ENCODE measurements at regions not wholly inside any gene's neighbourhood (a gene's known extent, or its start where the extent isn't known, plus 50 kb on each side); places are given as distances from the start of the nearest gene placed in this dataset.
"Not testable (repeated sequence)": the region's sequence is repeated elsewhere in the genome, so short reads cannot be mapped to it uniquely, and the experiment has no call there.

DNA sequence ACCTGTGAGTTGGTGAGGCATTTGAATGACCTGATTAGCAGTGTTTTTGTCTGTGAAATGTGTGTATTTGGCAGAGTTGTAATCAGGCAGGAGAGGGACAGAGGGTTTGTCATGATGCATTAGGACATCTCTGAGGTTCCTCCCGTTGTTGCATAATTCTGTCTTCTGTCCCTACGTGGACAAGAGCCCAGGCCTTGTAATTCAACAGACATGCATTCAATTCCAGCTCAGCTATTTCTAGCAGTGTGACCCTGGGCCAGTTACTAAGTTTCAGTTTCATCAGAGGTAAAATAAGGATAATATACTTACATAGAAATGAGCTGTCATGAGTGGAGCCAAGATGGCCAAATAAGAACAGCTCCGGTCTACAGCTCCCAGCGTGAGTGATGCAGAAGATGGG is 208.6 kb downstream of the SLC38A4 start:
- DNase-seq = no peak

DNA sequence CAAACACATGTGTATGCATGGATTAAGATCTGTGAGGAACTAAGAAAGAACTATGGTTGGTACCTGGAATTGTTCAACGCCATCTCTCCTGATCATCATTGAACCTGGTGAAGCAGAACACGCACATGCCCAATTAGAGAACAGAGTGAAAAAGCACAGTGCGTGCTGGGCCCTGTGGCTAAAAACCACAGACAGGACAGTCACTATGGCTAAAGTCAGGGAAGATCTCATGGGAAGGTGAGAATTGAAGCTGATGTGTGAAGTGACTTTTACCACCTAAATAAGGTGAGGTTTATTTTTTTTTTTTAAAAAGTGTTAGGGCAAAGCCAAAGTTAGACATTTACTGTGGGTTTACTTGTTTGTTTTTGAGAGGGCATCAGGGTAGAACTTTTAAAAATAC is 215.0 kb downstream of the SLC38A4 start:
- DNase-seq = no peak

DNA sequence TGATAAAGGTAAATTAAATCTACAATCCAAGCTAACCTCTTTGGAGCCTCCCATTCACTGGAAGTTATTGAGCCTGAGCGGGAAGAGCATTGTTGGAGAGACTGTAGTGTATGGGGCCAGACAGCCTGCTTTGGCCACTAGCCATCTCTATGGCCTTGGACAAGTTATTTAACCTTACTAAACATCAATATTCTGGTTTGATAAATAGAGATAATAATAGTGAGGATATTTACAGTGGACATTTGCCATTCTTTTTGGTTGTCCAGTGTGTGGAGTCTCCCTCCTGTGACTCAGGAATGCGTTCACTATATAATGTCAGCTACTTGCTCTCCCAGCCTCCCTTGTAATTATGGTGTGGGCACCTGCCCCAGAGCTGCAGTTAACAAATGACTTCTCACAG is 216.1 kb downstream of the SLC38A4 start:
- DNase-seq = no peak

DNA sequence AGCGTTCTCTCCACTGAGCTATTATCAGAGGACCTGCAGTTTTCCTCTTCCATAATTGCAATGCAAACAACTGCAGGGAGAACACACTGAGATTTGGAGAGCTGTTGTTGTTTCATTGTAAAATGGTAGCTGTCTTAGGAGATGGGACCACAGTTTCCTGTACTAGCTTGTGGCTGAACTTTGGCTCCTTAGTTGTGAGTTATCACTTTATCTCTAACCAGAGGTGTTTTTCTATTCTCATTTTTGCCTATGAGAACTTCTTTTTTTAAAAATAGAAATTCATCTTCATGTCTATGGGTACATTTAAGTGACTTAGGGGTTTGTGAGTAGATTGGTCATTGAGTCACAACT is 216.5 kb downstream of the SLC38A4 start:
- no peak for DNase-seq

DNA sequence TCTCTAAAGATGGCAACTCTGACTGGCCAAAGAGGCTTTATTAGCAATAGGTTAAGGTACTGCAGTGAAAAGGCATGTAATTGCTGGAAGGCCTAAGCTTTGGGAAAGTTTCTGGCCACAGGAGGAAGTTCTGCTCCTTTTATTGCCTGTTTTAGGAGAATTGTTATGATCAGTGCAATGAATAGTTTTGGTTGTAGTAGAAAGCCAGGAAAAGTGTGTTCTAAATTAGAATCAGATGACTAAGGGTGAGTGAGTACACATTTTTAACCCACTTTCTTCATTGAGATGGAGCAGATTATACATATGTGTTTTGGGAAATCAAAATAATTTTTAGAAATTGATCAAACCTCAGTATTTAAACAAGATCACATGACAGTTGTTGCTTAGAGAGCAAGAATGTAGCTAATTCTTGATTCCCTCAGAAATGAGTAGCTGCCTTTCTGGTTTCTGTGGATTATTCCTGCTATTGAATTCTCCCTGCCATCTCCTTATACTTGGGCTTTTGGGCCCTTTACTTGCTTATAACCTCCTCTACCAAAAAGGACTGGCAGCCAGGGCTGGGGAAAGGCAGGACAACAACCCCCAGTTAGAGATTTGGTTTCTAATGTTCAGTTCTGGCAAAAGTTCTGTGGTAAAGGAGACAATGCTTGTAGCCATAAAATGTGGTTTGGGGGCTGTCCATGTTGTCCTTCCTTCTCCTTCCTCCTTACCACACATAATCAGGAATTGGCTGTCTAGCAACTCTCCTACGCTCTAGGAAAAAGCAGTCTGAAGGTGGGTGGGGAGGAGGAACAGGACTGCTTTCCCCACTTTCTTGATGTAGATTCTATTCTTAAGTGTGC is 217.1 kb downstream of the SLC38A4 start:
- DNase-seq = no peak

GRCh38 chr12:46604684-46605083 is 221.1 kb downstream of the SLC38A4 start:
- no peak for DNase-seq

DNA sequence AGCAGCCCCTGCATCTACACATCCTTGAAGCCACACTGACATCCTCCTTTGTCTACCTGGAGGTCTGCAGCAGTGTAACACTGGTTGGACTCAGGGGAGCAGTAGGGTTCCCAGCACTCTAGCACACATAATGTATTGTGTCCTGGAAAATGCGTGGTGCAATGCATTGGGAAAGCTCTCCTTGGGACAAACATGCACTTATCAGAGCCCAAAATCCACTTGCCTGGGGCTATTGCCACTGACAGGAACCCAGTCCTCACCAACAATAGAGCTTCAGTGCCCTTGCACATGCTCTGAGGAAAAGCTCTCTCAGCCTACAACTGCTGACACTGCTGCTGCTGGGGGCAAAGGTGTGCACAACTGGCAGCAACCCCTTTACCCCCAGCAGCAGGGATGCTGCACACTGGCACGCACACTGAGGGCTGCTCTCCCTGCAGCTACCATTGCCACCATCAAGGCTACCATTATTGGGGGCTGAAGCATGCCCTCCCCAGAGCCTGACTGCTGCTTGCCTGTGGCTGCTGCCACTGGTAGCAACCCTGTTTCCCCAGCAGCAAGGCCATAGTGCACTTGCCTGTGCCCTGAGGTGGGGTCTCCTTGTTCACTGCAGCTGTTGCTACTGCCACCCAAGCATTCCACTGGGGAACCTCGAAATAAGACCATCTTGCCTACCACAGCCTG is 221.9 kb downstream of the SLC38A4 start:
- DNase-seq = no peak

DNA sequence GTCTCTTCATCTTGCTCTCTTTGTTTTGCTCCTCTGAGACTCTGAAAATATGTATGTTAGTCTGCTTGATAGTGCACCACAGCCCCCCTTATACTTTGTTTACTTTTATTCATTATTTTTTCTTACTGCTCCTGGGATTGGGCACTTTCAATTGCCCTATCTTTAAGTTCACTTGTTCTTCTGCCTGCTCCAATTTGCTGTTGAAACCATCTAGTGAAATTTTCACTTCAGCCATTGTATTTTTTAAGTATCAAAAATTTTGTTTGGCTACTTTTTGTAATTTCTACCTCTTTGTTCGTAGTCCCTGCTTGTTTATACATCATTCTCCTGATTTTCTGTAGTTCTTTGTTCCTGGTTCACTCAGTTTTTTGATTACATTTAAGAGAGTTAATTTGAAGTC is 223.3 kb downstream of the SLC38A4 start:
- DNase-seq = no peak

DNA sequence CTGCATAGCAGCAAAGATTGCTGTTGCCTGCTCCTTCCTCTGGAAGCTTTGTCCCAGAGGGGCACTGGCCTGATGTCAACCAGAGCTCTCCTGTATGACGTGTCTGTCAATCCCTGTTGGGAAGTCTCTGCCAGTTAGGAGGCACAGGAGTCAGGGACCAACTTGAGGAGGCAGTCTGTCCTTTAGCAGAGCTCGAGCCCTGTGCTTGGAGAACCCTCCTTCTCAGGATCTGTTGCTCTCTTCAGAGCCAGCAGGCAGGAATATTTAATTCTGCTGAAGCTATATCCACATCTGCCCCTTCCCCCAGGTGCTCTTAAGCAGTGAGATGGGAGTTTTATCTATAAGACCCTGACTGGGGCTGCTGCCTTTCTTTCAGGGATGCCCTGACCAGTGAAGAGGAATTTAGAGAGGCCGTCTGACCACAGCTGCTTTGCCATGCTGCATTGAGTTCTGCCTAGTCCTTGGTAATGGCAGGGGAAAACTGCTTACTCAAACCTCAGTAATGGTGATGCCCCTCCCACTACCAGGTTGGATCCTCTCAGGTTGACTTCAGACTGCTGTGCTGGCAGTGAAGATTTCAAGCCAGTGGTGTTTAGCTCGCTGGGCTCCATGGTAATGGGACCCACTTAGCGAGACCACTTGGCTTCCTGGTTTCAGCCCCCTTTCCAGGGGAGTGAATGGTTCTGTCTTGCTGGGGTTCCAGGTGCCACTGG is 218.6 kb upstream of the SLC38A2 start:
- no peak for DNase-seq

DNA sequence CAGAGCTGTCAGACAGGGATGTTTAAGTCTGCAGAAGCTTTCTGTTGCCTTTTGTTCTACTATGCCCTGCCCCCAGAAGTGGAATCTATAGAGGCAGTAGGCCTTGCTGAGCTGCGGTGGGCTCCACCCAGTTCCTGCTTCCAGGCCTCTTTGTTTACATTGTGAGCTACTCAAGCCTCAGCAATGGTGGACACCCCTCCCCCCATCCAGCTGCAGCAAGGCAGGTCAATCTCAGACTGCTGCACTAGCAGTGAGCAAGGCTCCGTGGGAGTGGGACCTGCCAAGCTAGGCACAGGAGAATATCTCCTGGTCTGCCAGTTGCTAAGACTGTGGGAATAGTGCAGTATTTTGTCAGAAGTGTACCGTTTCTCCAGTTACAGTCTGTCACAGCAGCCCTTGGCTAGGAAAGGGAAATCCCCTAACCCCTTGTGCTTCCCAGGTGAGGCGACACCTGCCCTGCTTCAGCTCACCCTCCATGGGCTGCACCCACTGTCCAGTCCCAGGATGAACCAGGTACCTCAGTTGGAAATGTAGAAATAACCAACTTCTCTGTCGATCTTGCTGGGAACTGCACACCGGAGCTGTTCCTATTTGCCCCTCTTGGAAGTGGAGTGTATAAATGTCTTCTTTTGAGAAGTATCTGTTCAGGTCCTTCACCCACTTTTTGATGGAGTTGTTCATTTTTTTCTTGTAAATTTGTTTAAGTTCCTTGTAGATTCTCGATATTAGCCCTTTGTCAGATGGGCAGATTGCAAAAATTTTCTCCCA is 213.5 kb upstream of the SLC38A2 start:
- DNase-seq = peak; percentile 70

GRCh38 chr12:46584098-46584497 is 211.5 kb upstream of the SLC38A2 start:
- not testable (repeated sequence) for DNase-seq

DNA sequence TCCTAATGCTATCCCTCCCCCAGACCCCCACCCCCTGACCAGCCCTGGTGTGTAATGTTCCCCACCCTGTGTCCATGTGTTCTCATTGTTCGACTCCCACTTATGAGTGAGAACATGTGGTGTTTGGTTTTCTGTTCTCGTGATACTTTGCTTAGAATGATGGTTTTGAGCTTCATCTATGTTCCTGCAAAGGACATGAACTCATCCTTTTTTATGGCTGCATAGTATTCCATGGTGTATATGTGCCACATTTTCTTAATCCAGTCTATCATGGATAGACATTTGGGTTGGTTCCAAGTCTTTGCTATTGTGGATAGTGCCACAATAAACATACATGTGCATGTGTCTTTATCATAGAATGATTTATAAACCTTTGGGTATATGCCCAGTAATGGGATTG is 209.4 kb upstream of the SLC38A2 start:
- not testable (repeated sequence) for DNase-seq

- no peak for DNase-seq
Observed at GRCh38 chr12:46580445-46580844, 207.9 kb upstream of the SLC38A2 start.

DNA sequence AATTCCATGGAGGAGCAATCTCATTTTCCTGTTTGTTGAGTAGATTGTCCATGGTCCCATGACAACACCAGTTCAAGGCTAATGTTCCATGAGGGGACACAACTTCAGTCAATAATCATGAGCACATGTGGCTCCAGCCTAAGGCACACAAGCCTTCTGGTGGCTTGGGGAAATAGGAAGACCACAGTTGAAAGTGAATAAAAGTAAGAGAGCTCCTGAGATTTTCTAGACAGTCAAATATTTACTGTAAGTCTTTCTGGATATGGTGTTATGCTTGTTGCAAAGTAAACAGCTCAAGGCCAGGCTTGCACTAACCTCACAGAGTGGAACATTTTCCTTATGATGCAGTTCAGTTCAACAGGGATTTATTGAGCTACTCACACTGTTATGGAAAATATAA is 206.9 kb upstream of the SLC38A2 start:
- no peak for DNase-seq

DNA sequence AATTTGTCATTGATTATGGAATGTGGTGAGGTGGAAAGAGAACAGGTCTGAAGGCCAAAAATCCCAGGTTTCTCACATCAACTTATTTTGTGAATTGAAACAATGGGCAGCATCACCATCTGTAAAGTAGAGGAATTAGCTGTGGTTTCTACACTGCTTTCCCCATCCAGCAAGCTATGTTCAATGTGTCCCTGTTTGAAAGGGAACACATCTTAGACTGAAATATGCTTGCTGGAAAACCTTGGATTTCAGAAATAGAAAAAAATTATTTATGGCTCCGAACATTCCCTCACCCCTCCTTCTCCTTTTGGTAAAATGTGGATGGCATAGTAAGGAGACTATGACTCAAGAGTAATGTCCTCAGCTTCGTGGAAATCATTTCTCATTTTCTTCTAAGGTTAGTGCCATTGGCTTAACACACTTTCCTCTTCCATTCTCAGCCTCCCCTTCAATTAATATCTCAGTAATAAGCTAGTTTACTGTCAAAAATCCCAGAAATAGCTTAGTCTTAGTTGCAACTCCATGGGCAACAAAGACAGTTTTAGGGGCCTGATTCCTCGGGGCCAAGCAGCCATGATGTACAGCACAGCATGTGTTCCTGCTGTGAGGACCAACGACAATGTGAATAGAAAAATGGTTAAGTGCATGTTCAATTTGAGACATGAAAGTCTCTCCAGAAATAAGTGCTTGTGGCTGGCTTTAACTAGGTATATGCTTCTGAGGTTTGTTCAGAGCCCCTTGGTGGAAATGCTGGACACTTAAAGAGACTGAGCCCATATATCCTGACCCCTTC is 205.8 kb upstream of the SLC38A2 start:
- DNase-seq = no peak

- DNase-seq = no peak
Observed at GRCh38 chr12:46577063-46577776, 204.6 kb upstream of the SLC38A2 start.

GRCh38 chr12:46574847-46575246 is 202.3 kb upstream of the SLC38A2 start:
- DNase-seq = no peak

GRCh38 chr12:46573347-46573658 is 200.7 kb upstream of the SLC38A2 start:
- DNase-seq = no peak

DNA sequence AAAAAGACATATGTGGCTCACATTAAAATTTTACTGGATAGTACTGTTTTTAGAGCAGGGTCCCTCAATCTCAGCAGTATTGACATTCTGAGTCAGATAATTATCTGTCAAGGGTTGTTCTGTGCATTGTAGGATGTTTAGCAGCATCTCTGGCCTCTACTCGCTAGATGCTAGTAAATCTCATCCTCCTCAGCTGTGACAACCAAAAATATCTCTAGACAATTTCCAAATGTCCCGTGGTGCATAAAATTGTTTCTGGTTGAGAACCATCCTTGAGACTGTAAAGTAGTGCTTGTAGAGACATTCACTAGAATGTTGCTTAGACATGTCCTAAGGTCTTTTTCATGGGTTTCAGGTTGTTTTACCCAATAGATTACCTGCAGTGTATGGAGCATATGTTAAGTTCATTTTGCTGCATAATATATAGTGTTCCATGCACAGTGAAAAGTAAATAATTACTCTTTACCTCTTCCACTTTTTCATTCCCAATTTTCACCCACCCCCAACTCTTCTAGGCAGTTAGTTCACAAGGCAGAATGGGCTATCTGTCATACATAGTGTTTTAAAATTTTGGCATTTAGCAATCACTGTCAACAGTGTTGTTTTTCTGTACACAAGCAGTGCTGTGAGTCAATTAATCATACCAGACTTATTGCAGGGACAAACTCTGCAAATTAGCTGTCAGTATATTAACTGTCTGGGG is 200.2 kb upstream of the SLC38A2 start:
- no peak for DNase-seq

GRCh38 chr12:46571608-46572007 is 199.0 kb upstream of the SLC38A2 start:
- no peak for DNase-seq

- DNase-seq = no peak
Observed at GRCh38 chr12:46569826-46570439, 197.4 kb upstream of the SLC38A2 start.

All from NCI-H510A treated with DMSO at 0.1 percent for 48 hours (cell line).